GM23338 (cell line): ENCODE measurements at regions not wholly inside any gene's neighbourhood (a gene's known extent, or its start where the extent isn't known, plus 50 kb on each side); places are given as distances from the start of the nearest gene placed in this dataset.

Source experiments
- CTCF ChIP-seq, 2 experiments: fragments of 200-600 bp in 1 of 2; sonication (generic) in 1 of 2; conservative IDR thresholded peaks; 2 replicates each; pipeline versions ENCODE4 v1.5.1 to v1.6.1; 2016 to 2017; ENCODE audit warnings: antibody characterized with exemption in 2 of 2, low read depth in 2 of 2, mild to moderate bottlenecking in 2 of 2, moderate library complexity in 1 of 2
- EZH2 ChIP-seq: fragments of 200-600 bp; sonication (generic); IDR thresholded peaks from one replicate; pipeline ENCODE4 v1.8.0; 2017; ENCODE audit warnings: antibody characterized with exemption, mild to moderate bottlenecking, low read depth; ENCODE audit not compliant: unreplicated experiment

GRCh38 chr5:171649075-171649401, 136.6 kb upstream of the SMIM23 start:
- TF ChIP-seq EZH2: no peak
- TF ChIP-seq CTCF (conservative IDR thresholded peaks at IDR 0.05; ENCODE audit: low read depth in 2 of 2): no peak
